HUDEP-2 (cell line): ENCODE measurements at regions not wholly inside any gene's neighbourhood (a gene's known extent, or its start where the extent isn't known, plus 50 kb on each side); places are given as distances from the start of the nearest gene placed in this dataset.
"Not testable (repeated sequence)": the region's sequence is repeated elsewhere in the genome, so short reads cannot be mapped to it uniquely, and the experiment has no call there.

ENCODE experiments used
- DNase-seq, 76 experiments: peaks; one replicate each; lab custom pipeline; 2025; ENCODE audit not compliant: unreplicated experiment in 76 of 76; lab: John Stamatoyannopoulos, UW

DNA sequence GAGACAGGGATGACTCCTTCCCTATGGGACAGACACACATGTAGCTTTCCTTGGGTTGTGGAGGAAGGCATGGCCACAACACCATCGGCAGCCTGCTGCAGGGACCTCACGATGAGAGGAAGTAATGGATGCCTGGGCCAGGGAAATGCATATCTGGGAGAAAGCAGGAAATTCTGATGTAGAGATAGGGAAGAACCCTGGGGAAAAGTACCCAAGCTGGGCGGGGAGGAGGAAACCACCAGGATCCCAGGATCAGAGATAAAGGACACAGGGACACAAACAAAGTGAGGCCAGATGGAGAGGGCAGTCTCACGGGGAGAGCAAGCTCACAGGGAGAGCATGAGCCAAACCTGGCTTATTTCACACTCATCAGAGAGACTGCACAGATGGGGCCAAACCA is 294.7 kb upstream of the TEKT4 start:
- not testable (repeated sequence) for DNase-seq

DNA sequence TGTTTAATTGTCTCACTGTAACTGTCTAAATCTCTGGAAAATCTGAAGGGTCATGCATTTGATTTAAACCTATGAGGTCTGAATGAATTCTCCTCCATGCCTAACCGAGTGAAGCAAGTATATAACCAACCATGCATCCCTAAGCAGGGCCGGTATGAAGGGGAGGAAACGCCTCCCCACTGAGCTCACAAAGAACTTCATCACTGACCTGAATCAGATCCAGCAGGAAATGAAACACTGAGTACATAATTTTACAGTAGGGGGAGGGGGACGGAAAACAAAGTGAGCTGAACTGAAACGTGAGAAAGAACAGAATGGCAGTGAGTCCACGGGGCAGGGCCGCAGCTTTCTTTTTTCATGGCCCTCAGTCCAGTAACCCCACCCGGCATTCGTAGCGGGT is 294.1 kb upstream of the TEKT4 start:
- DNase-seq, result not testable (repeated sequence)

DNA sequence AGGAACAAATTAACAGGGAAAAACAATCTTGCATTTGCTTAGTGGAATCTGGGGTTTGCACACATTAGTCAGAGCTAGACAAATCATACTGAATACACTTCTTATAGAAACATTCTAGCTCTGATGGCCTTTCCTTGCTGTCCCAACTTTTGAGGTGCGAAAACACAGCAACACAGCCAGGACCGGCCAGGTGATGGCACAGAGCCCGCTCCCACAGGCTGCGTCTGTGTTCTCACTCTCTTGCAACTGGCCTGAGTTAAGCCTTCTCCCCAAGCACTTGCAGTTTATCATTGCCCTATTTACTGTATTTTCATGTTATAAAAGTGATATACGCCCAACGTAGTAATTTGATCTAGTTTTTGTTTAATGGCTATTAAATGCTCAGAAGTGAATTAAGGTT is 292.0 kb upstream of the TEKT4 start:
- not testable (repeated sequence) for DNase-seq

DNA sequence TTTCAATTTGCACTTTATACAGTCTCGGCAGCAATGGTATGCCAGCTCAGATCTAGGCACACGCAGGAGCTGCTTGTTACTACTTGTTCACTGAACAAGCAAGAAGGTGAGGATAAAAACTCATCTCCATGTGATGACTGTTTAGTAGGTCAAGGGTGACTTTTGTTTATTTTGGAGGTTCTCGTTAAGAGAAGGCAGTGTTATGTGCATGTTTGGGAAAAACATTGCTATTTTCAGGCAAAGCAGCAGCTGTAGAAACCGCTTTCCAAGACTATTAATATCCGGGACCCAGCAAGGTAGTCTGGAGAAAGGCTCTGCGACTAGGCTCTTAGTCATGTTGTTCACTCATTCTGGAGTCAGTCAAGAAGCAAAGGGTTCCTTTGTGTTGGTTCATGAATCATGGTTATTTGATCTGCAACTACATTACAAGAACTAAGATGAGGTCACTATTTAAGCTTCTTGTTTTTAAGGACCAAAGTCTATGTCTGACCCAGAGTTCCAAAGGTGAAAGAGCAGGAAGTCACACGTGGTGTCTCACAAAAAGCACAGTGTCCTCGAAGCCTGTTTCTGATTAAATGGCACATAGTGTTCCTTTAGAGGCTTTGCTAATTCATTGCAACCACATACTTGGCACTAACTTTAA is 288.0 kb upstream of the TEKT4 start:
- not testable (repeated sequence) for DNase-seq

DNA sequence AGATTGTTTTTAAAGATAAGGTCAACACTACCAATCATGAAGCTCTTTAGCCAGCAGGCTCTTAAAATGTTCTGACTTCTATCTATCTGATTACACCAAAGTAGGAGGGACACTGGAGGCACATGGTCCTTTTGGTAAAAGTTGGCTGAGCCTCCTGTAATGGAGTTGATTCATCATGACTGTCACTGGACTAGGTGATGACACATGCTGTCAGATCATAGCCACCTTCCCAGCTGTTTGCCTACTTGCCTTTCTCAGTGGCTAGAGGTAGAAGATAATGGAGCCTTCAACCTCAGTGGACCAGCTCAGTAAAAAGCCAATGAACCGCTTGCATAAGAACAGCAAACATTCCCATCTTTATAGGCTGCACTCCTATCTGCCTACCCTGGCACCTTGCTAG is 286.7 kb upstream of the TEKT4 start:
- DNase-seq, result not testable (repeated sequence)

DNA sequence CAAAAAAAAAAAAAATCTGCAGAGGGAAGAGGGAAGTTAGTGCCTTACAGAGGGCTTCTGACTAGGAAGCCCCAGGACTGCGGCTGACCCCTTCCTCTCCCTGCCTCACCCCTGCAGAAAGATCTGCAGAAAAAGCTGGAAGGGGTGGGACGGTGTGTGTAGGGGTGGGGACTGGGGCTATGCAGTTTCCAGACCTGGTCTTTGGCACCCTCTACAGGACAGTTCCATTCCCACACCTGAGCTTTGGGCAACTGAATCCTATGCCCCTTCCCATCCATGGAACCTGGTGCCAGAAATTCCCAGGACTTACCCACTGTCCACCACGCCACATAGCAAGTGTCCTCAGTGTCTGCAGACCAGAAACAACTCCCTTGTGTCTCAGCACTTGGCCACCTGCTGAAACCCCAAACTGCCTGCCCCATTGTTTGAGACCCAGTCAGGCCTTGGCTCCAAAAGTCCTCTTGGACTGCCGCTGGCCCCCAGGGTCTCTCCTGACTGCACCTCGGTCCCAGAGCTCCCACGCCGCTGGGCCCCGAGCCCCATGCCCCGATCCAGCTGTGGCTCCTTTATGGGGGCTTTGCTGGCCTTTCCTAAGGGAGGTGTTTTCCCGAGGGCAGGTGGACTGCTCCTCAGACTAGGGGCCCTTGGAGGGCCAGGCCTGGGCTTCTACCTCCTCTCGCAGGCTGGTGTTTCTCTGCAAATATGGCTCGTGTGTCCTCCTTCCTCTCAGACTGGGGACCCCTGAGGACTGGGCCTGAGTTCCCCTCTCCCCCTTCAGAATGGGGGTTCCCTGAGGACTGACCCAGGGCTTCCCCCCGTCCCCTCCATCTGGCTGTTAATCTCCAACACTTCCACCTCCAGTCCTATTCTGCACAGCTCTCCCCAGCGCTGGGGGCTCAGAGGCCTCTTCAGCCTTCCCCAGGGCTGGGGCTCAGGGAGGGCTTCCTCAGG is 284.9 kb upstream of the TEKT4 start:
- DNase-seq, result peak in 8 of 76 experiments; percentile 1 to 15 (median 6)

DNA sequence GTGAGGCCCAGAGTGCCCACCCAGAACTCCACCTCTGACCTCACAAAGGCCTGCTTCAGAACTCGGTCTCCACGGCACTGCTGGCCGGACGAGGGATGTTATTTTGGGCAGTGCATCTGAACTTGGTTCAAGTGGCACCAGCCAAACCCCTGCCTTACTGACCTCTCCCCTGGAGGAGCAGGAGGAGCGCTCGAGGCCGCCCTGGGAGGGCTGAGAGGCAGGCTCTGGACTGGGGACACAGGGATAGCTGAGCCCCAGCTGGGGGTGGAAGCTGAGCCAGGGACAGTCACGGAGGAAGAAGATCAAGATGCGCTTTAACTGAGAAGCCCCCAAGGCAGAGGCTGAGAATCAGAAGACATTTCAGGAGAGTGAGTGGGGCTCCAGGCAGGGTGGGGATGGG is 284.2 kb upstream of the TEKT4 start:
- DNase-seq, result not testable (repeated sequence)

DNA sequence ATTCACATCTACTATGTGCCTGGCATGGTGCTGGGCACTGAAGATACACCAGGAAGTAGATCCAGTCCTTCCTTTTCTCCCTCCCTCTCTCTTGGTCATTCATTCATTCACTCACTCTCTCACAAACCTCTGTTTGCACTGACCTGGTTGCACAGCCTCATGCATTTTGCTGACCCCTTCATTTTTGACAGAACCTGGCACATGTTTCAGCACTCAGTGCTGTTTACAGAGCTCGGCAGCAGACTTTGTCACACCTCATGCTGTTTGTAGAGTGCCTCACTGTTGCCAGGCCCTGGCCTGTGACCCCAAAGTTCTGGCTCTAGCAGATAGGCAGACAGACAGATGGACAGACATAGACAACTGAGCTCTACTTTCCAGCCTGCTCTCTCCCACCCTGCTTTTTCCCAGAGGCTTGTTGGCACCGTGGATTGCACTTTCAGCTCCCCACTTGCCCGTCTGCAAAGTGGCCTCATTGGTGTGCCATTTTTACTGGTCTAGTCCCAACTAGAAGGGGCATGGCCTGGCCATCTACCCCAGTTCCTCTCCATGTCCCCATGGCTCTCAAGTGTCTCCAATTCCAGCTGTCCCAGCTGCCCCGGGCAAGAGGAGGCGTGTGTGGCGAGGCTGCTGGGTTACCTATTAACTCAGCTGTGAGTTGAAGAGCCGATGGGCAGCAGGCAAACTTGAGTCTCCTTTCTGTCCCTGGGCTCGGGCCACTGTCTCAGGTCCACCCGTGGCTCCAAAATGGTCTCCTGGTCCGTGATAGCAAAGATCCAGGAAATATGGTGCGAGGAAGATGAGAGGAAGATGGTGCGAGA is 277.0 kb upstream of the TEKT4 start:
- DNase-seq, result not testable (repeated sequence)

DNA sequence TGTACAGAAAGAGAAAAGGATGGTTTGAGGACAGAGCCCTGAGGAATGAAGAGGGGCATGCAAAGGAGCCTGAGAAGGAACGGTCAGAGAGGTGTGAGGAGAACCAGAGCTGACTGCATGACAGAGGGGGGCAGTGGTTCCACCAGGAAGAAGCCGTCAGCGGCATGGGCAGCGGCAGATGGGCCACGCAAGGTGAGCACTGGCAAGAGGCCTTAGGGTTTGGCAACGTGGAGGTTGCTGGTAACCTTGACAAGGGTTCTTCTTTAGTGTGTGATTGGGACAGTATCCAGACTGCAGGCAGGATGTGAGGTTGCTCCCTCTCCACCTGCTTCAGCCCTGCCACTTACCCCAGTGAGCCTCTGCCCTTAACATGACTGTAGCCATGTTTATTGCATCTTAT is 275.3 kb upstream of the TEKT4 start:
- not testable (repeated sequence) for DNase-seq

DNA sequence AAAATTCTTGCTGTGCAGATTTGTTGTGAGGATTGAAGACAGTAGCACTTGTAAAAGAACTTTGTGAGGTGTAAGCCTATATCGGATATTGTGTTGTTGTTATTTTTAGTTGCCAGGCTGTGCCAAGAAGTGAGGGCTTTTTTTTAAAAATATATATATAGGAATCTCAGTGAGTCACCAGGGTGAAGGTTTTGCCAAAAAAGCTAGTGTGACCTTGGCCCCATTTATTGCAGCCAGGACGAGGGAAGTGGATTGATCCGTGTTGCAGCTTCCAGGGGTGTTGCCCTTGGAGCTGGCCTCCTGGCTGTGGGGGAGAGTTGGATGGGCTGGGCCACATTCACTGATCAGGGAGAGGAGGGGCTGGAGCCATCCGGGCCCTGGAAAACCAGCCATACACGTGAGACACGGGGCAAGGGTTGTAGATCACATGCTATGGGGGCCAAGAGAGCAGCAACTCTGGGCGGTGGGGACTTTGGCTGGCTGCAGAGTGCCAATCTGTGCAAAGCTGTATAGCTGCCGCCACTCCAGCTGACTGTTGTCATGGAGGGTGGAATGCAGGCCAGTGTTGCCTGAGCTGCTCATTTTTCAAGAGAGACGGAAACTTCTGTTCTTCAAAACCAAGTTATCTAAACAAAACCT is 273.0 kb upstream of the TEKT4 start:
- DNase-seq, result not testable (repeated sequence)

DNA sequence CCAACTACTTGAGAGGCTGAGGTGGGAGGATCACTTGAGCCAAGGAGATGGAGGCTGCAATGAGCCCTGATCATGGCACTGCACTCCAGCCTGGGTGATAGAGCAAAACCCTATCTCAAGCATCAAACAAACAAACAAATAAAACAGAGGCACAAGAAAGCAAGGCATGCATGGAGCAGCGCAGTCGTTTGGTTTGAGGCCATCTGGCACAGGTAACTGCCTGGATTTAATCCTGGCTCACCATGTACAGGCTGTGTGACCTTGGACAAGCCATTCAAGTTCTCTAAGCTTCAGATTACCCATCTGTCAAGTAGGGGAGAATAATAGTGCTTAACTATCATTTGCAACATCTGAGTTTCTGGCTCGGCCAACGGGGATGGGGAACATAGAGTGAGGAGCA is 270.3 kb upstream of the TEKT4 start:
- not testable (repeated sequence) for DNase-seq

DNA sequence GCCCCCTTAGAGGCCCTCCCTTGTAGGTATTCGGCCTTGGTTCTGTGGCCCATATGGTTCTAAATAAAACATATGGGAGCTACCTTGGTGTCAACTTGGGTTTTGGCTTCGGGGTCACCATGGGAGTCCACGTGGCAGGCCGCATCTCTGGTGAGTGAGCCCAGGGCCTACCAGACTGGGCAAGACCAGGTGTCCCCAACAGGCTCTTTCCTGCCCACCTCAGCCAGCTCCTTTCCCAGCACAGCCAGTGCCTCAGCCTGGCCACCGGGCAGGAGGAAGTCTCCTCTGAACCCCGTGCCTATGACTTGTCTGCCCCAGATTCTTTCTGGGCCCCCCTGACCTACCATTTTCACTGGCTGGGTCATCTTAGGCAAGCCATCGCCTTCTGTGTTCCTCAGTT is 268.8 kb upstream of the TEKT4 start:
- DNase-seq, result no peak

DNA sequence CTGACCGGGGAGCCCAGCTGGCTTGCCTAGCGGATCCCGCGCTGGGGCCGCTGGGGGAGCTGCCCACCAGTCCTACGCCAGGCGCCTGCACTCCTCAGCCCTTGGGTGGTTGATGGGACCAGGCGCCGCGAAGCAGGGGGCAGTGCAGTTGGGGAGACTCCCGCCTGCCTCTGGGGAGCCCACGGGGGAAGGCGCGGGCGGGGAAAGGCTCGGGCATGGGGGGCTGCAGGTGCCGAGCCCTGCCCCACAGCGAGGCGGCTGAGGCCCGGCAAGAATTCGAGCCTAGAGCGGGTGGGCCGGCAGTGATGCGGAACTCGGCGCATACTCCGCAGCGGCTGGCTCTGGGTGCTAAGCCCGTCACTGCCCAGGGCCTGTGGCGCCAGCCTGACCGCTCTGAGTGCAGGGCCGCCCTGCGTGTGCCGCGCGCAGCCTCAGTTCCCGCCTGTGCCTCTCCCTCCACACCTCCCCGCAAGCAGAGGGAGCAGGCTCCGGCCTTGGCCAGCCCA is 249.1 kb upstream of the TEKT4 start:
- no peak for DNase-seq

DNA sequence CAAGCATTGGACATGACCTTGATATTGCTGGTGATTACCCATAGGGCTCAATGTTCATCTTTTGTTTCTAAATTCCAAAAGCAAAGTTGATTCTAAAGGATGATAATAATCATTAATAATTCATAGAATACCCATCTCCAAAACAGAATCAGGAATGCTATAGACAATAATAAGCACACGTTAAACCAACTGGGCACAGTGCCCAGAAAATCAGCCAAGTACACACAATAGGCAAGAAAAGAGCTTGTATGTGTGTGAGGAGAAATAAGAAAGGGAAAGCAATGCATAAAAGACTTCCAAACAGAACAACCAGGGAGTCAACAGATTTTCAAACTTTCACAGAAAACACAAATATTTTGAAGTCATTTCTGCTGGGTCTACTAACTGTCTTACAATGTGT is 242.3 kb upstream of the TEKT4 start:
- DNase-seq, result not testable (repeated sequence)

DNA sequence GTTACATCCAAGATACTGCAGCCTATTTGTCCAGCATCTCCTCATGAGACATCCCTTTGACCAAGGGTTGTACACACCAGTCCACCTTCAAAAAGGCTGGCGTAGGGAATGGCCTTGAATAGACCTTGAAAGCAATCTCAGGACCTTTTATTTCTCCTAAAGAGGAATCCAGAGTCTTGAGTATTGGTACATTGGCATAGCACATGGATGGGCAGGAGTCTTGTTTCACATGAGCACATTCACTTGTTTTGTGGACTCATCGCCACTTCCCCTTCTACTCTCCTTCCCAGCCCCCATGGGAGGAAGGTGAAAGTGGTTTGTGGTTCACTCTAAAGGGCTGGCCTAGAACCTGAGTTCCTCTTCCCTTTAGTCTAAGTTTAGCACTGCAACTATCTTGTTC is 229.8 kb upstream of the TEKT4 start:
- not testable (repeated sequence) for DNase-seq

DNA sequence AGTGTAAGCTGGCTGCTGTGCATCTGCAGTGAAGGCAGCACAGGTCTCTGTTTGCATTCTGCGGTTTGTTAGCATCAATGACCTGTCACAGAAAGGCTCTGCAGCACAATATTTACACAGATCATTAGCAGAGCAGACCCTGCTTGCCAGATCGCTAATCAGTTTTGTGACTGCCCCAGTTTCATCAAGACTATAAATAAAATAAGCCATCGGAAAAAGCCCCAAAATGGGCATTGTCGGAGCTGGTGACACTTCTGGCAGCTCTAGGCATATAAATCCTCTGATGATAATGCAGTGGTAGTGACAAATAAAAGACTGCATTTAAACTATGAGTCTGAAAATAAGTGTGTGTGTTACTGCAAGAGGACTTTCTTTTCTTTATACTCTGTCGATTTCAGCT is 219.1 kb upstream of the TEKT4 start:
- not testable (repeated sequence) for DNase-seq

DNA sequence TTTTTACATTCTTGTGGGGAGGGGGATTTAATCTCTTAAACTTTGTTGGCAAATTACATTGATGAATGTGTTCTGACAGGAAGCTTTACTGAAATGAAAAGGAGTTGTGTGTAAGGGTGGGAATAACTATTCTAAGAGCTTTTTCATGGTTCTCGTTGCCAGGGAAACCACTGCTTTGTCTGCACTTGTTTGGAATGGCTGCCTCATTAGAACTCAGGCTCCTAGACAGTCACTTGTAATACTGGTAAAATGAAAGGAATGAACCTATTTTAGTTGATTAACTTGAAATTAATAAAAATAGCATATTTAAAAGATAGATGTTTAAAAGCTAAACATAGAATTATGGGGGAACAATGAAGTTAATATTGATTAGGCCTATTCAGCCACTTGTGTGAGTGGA is 201.4 kb upstream of the TEKT4 start:
- DNase-seq, result not testable (repeated sequence)

DNA sequence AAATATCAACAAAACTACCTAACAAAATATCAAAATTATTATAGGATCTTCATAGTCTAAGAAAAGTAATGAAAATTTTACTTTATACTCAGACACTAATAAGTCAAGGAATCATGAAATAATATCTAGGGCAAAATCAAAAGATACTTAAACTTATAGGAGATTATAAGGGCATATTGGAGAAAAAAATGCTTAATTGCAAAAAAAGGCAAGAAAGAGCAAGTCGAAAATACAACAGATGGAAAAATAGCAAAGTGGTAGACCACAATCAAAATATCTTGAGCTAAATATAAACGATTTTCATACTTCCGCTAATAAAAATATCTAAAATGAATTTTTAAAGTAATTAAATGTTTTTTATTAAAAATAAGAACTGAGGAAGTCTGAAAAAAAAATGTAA is 177.0 kb upstream of the TEKT4 start:
- not testable (repeated sequence) for DNase-seq

DNA sequence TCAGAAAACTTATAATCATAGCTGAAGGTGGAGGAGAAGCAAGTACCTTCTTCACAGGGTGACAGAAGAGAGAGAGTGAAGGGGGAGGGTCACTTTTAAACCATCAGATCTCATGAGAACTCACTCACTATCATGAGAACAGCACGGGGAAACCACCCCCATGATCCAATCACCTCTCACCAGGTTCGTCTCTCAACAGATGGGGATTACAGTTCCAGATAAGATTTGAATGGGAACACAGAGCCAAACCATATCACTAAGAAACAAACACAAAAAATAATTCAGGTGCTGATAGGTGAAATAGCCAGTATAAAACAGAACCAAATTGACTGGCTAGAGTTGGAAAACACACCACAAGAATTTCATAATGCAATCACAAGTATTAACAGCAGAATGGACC is 162.2 kb upstream of the TEKT4 start:
- DNase-seq, result peak in 5 of 76 experiments; percentile 1 to 34 (median 9)

DNA sequence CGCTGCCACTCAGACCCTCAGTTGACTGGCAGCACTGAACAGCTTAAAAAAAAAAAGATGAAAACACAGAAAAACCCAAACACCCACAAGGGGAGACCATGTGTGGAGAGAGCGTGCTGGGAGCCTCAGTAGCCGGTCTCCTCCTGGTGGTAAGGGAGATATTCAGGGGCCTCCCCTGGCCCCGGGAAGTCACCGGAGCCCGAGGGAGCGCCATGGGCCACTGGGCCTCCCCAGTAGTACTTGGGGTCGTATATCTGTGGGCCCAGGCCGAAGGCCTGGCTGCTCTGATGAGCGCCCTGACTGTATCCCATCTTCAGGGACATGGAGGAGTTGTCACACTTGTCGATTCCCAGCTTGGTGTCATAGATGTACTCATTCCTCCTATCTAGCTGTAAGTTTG is 145.7 kb upstream of the TEKT4 start:
- no peak for DNase-seq
